ENCODE measurements at regions not wholly inside any gene's neighbourhood (a gene's known extent, or its start where the extent isn't known, plus 50 kb on each side); places are given as distances from the start of the nearest gene placed in this dataset.
"Not testable (repeated sequence)": the region's sequence is repeated elsewhere in the genome, so short reads cannot be mapped to it uniquely, and the experiment has no call there.

DNA sequence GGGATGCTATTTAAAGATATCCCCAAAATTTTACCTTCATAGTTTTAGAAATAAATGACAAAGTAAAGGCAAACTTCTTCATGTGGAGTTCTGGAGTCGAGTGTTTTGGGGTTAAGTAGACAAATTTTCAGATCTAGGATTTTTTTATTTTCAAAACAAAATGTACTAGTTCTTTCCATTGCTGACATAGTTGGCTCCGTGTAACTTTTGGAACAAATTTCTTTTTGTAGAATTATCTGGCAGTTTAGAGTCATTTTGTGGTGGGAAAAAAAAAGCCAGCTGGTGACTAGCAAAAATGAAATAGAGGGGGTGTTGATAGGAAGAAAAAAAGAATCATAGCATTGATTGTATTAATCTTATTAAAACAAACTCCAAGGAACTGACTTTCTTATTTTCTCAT lies 131.6 kb upstream of the TCF21 start:
- DNase-seq = no peak

DNA sequence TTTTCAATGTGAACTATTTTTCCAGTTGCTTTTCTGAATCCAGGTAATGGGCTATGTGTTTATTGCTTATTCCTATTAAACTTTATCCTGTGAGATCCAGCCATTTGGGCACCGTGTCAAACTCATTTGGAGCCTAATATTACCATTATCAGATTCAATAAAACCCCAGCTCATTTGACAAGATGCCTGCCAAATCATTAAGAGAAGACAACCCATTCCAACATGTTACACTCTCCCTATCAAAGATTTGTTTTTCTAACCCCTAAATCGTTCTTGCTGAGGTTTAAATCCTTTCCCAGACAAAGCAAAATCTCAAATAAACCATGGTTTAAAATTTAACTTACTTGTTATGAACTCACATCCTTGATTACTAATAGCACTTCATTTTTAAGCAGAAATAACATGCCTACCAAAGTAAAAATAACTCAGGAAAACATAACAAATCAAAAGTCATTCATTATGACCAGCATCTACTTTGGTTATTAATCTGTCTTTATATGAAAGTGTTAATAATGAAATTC lies 130.0 kb upstream of the TCF21 start:
- no peak for DNase-seq

DNA sequence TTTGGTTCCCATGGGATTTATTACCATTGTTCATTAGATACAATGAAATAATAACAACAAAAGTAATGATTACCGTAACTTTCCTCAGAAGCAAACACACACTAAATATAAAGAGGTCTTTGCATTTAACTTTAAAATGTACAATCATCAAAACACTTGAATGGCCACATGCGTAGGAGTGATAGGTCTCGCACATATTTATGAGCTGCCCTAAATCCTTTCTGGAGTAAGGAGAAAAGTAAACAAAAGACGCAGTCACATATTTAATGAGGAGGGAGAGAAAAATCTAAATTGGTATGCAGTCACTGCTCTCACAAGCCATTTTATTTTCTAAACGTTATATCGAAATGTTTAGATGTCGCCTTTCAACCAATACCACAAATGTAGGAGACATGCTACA lies 129.4 kb upstream of the TCF21 start:
- no peak for DNase-seq

DNA sequence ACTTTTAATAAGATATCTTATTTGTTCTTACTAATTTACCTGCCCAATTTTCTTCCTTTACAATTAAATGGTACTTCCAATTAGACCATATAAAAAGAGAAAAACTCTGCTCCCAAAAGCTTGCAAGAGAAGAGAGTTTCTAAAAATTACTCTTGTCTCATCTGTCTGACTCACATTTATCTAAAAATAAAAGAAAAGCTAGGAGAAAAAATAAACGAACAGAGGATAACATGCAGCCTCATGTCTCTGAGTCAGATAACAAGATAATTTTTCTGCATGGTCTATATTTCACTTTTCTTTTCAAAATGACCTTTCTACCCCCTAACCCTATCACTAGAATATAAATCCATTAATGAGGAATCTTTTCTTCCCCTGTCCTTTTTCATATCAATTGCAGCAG lies 127.2 kb upstream of the TCF21 start:
- no peak for DNase-seq

DNA sequence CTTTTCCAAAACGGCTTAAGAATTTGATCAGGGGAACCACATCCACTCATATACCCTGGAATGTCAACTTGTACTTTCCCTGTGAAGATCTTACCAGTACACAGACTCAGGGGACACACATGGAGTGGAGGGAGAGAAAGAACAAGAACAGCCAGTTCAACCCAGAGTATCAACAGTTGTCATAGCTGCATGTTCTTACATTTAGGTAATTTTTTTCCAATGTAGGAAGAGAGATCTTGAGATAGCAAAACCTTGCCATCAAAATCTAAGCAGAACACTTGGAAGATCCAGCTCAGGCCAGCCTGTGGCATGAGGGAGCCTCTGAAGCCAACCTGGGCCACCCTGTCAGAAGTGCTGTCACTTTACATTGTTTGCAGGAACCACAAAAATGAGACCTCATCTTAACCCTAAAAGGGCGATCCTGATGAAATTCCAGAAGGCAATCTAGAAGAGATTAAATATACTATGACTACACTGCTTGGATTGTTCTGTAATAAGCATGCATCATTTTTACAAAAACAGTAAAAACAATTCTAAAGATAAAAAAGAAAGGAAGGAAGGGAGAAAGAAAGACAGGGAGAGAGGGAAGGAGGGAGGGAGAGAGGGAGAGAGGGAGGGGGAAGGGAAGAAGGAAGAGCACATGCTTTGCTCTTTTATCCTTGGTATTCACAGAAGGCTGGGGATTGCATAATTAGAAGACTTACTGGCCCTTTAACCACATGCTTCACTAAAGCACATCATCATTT lies 124.7 kb upstream of the TCF21 start:
- no peak for DNase-seq

DNA sequence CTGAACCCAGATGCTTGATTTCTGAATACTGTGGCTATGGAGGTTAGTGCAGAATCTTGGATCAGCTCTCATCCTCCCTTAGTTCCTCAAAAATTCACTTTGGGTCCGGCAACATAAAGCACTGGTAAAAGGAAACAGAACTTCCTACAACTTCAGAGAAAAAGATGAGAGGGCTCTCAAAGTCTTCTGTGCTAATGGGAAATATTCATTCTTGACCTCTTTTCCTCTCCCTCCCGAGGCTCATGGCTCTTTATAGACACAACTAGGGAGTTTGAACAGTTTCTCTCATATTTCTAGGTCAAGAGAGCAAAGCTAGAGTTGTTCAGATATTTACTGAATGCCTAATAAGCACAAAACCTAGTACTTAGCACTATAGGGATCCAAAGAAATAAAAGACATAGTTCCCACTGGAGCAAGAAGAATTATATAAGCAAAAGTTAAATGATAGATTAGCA lies 124.1 kb upstream of the TCF21 start:
- DNase-seq = no peak

DNA sequence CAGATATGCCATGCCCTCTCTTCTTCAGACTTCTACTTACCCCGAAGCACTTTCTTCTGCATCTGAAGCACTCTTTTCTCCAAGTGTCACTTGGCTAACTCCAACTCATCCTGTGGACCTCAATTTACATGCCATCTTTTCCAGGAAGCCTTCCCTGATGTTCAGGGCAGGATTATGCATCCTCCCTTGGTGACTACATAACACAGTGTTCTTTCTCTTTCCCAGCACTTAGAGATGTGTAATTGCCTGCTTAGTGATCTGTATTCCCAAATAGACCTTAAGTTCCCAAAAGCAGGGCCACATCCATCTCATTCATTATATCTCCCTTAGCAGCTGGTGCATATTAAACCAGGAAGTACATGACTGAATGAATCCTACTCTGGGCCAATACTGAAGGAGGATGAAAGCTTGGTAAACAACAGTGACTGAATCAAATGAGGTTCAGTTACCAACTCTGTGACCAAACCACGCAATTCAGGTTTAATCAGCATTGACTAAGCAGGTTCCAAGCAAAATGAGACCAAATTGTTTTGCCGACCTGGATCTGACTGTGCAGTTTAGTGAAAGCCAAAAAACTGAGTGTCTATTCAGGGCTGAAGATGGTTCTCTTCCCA lies 121.4 kb upstream of the TCF21 start:
- DNase-seq = no peak

DNA sequence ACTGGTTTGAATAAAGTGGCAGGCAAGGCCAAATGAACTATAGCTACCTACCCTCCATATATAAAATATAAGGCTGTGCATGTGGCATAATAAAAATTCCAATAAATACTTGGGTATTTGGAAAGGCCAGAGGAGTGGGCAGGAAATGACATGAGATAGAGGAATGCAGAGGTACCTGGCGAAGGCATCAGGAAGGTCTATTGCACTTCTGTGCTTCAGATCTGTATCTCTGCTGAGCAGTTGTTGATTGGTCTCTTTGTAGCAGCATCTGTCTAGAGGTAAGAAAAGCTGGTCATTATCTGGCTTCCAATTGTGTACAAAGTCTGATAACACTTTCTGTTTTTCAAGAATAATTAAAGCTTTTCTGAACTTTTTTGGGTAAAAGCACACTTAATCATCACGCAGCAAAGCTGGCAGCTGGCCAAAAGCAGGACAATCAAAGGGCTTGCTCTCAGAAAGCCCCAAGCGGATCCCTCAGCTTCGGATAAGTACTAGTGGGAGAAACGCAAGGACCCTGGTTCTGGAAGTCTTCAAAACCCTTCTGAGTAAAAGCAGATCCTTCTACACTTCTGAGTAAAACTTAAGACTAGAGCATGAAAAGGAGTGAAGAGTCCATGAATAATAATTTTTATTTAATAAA lies 120.1 kb upstream of the TCF21 start:
- DNase-seq = peak; percentile 5

DNA sequence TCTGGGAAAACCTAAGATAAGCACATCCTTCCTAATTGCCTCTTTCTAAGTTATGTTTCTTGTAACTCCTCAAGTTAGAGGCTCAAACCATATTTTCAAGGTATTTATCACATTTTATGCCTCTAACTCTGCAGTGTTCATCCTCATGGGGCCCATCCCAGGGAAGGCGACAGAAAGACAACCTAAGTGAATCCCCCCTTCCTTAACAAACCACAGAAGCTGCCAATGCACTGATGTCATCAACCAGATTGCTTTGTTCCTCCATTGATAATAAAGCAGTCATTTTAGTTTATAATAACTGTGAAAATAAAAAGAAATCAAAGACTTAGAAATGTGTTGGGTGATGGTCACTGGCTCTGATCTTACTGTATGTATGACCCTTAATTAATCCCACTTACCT lies 119.5 kb upstream of the TCF21 start:
- no peak for DNase-seq

DNA sequence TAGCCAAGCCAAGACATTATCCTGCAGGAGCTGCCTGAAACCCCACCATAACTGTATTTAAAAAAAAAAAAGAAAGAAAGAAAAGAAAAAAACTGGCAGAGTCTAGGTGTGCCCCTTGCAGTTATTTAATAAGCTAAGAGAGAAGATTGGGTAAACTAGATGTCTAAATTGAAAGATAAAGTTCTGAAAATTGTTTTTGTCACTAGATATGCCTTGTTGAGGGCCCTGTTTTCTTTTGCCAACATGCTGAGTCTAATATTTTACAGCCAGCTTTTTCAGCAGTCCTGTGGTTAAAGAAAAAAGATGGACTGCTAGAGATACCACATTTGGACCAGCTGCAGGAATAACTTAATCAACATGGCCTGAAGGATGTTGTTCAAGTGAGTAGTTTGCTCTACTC lies 116.3 kb upstream of the TCF21 start:
- DNase-seq = no peak

DNA sequence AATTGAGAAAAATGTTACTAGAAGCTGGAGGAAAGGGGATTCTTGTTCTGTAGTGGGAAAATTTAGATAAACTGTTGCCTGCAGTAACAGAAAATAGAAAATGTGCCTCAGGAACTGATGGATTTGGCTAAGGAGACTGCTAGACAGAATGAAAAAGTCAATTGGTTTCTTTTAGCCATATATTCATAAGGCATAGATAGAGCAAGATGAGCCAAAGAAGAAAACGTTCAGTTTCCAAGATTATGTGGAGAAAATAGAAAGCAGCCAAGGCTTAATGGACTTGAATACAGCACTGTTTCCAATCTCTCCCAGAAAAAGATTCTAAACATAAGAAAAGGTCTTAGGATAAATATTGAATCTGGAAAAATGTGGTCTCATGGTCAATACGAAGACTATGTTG lies 115.1 kb upstream of the TCF21 start:
- DNase-seq = no peak

DNA sequence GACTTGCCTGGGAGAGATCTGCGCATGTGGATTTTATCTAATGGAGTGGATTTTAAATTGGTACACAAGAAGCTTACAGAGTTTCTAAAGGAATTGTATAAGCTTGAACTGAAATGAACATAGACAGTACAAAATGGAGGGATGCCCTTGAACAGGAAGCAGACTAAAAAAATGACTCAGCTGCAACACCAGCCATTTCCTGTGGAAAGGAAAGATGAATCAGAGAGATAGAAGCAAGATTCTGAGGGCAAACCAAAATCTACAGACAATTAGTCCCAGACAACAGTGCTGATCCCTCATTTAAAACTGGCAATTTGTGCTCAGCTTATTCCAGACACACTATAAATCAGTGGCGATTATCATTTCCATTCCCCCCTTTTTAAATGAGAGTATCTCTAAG lies 114.6 kb upstream of the TCF21 start:
- DNase-seq = no peak

DNA sequence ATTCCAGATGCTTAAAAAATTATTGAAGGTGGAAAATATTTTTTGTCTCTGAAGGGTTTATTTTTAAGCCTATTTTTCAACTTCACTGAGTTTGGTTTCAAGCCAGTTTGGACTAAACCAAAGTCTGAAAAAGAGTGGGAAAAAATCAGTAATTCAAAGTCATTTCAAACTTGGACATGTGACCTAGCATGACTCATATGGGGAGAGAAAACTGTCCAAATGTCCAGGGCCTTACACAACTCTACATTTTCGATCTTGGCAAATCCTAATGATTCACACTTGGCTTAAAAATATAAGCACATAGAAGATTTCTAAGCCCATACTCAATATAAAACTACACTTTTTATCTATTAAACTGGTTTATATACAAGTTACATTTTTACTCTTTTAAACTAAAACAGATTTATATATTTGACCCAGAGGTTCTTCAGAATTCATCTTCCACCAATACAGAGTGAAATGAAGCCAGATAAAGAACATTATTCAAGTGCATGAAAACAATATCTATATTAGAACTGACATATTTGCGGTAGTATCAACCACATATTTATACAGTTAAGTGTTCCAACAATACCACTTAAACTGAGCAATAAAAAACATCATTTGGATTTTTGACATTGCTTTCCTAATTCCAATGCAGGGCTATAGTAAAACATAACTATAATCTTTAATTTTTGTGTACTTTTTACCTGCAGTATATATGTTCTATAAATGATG lies 110.3 kb upstream of the TCF21 start:
- DNase-seq = no peak

DNA sequence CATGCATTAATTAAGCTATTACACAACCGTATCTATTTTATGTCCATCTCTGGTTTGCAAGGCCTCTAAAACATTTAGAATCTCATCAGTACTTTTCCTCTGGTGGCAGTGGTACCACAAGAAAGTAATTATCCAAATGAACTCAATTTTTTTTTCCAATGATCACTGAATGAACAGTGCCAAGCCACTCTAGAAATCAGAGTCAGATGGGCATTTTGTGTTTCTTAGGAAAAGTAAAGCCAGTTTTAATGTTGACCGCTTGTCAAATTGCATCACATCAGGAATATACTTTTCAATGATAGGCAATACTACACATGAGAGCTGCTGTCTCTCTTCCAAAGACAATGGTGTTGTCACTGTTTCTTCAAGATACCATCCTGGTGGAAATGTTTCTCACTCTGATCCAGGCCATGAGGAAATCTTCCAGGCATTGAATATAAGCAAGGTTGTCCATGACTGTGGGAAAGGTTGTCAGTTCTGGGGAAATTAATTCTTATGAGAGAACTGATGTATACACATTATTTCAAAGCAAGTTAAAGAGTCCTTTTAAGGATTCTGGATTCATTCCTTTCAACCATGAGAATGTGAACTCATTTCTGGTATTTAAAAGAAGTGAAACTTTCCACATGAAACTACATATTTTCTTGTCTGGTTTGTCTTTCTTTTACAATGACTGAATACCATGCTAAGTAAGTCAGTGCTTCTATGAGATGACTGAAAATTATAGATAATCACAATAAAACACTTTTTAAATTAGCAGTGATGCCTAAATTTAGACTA lies 108.8 kb upstream of the TCF21 start:
- no peak for DNase-seq

DNA sequence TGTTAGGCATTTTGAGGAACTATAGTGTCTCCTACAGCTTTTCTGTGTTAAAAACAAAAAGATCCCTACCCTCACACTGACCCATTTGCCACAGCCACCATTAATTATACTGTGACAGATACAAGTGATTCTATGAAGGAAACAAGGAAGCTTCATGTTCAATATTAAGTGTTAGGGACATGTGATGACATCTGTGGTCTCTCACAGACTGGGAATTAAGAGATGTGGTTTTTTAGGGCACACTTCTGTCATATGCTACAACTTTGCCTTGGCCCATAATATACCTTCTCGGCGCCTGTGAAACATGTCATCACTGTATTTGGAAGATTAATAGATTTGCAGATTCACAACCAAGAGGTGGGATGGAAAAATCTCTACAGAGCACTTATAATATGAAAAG lies 102.9 kb upstream of the TCF21 start:
- DNase-seq = no peak

DNA sequence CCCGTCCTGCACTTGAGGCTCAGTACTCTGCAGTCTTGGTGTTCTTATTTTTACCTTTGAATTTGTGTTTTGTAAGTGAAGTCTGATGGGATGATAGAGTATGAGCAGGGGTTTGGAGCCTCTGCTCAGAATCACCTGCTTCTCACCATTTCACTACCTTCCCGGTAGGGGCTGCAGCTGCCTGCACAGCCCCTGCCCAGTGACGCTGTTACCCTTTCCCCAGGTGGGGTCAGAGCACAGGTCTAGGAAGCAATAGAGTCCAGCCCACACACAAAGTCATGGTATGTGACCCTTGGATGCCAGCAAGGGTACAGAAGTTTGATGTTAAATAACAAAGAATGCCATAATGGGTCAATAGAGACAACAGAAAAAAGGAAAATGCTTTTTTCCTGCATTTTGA lies 101.8 kb upstream of the TCF21 start:
- DNase-seq = no peak

DNA sequence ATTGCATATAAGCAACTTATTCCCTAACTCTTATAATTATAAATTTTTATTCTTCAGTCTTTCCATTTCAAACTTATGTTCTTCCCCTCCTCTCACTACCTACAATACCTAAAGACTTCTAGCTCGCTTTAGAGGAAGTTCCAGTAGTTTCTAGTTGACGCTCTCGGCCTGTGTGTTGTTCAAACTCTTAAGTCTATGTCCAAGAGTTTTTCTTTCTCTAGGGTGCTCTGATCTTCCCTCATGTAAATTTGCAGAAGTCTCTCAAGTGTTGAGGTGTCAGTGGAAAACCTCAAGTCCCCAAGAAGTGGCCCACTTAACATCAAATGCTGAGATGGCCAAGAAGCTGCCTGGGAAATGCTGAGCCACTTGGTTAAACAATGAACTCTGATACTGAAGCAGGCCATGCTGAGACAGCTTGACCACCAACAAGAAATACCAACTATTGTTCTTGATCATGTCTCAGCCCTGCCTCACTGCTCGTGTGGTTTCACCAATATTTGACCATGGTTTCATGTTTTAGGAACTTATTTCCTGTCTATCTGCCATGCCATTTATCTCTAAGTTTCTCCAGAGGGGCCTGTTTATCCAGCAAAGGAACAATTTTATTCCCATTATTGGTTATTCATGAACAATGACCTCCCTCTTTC lies 100.9 kb upstream of the TCF21 start:
- no peak for DNase-seq

DNA sequence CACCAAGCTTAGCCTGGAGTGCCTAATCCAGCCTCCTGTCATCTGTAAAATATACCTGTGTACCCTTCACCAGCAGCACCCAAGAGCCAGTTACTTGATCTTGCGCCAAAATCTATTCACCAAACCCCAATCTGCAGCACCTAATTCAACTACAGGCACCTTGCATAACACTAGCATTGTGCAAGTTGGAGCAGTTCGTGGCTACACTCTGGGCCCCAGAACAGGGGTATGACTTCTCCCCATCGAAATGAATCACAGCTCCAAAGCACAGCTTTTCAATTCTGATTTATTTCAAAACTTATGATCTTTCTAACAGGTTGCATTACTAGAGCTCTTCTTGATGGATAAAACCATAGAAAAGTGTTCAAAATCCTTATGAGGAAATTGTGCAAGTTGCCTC lies 100.4 kb upstream of the TCF21 start:
- DNase-seq = no peak

DNA sequence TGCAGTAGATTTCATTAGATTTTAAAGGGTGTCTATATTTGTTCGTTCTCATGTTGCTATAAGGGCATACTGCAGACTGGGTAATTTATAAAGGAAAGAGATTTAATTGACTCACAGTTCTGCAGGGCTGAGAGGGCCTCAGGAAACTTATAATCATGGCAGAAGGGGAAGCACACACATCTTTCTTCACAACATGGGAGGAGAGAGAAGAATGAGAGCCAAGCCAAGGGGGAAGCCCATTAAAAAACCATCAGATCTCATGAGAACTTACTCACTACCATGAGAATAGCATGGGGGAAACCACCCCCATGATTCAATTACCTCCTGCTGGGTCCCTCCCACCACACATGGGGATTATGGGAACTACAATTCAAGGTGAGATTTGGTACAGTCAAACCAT lies 99.5 kb upstream of the TCF21 start:
- DNase-seq = not testable (repeated sequence)

DNA sequence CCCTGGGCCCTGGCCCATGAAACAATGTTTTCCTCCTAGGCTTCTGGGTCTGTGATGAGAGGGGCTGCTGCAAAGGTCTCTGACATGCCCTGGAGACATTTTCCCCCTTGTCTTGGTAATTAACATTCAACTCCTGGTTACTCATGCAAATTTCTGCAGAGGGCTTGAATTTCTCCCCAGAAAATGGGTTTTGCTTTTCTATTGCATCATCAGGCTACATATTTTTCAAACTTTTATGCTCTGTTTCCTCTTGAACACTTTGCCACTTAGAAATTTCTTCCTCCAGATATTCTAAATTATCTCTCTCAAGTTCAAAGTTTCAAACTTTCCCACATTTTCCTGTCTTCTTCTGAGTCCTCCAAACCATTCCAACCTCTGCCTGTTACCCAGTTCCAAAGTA lies 98.2 kb upstream of the TCF21 start:
- DNase-seq = not testable (repeated sequence)

DNA sequence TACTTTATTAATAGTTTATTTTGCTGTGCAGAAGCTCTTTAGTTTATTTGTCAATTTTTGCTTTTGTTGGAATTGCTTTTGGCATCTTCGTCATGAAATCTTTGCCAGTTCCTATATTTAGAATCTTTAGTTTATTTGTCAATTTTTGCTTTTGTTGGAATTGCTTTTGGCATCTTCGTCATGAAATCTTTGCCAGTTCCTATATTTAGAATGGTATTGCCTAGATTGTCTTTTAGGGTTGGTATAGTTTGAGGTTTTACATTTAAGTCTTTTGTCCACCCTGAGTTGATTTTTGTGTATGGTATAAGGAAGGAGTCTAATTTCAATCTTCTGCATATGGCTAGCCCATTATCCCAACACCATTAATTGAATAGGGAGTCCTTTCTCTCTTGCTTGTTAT lies 93.9 kb upstream of the TCF21 start:
- DNase-seq = not testable (repeated sequence)

DNA sequence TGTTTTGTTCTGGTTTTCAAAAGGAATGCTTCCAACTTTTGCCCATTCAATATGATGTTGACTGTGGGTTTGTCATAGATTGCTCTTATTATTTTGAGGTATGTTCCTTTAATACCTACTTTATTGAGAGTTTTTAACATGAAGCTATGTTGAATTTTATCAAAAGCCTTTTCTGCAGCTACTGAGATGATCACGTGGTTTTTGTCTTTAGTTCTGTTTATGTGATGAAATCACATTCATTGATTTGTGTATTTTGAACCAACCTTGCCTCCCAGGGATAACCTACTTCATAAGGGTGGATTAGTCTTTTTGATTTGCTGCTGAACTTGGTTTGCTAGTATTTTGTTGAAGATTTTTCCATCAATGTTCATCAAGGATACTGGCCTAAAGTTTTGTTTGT lies 92.7 kb upstream of the TCF21 start:
- no peak for DNase-seq
